ENCODE measurements at regions not wholly inside any gene's neighbourhood (a gene's known extent, or its start where the extent isn't known, plus 50 kb on each side); places are given as distances from the start of the nearest gene placed in this dataset.

DNA sequence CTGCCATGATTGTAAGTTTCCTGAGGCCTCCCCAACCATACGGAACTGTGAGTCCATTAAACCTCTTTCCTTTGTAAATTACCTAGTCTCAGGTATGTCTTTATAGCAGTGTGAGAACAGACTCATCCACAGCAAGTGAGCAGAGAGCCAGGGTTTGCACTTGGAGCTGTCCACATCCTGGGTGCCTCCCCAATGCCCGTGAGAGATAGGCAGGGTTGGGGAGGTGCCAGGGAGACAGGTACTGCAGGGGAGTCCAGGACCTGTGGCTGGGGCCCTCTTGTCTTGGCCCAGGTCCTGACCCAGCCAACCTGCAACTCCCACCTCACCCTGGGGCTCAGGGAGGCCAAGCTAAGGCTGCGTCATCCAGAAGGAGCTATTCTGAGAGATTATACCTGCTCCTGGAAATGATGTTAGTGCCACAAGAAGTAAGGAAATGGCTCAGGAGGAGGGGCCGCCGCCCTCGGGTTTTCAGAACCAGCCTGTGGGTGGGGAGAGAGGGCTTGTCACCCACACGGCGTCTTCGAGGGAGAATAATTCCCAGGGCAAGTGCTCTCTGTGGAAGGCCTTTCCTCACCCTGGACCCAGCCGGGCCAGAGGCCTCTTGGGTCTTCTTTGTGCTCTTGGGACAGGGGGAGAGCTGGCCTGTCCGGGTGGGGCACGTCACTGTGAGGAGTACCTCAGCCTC is 66.5 kb downstream of the ADRA2C start:
- no peak for DNase-seq

DNA sequence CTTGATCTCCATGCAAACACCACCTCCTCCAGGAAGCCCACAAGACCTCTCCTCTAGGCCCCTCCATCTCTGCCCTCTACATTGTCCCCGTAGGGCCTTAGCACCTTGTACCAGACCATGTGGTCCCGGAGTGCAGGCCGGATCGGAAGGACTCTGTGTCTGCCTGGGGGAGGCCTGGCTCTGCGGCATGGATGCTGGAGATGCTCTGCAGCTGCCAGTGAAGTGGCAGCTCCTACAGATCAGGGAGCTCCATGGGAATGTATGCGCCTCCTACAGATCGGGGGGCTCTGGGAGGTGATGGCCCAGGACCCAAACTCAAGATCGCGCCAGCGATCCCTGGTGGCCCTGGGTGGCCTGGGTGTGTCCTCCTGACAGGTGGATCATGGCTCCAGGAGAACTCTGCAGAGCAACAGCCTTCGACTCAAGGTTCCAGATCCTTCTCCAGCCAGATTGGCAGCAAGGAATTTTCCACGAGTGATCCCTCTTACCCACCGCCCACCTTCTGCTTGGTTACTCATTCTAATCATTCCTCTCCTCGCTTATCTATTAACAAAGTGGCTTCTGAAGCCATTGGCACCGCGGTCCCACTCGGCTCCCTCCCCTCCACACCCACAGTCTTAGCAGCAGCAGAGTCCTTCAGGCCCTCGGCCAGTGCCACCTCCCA is 67.3 kb downstream of the ADRA2C start:
- DNase-seq = no peak

DNA sequence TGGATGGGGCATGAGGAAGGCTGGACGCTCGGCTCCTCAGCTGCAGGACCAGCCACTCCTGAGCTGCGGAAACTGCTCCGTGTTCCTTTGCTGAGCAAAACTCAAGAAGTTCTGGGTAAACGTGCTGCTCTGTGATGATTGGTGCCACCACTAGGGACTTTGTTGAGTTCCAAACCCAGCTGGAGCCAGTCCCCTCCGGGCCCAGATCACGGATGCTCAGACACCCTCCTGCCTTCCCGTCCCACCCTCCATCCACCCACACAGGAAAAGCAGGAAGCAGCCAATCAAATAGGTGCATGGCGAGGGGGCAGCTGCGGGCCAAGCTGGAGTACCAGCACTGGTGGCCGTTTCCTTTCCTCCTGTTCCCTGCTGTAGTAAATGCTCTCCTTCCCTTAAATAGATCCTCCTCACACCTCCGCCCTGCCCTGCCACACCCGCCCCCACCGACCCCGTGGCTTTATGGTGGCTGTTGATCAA is 68.0 kb downstream of the ADRA2C start:
- DNase-seq = no peak

DNA sequence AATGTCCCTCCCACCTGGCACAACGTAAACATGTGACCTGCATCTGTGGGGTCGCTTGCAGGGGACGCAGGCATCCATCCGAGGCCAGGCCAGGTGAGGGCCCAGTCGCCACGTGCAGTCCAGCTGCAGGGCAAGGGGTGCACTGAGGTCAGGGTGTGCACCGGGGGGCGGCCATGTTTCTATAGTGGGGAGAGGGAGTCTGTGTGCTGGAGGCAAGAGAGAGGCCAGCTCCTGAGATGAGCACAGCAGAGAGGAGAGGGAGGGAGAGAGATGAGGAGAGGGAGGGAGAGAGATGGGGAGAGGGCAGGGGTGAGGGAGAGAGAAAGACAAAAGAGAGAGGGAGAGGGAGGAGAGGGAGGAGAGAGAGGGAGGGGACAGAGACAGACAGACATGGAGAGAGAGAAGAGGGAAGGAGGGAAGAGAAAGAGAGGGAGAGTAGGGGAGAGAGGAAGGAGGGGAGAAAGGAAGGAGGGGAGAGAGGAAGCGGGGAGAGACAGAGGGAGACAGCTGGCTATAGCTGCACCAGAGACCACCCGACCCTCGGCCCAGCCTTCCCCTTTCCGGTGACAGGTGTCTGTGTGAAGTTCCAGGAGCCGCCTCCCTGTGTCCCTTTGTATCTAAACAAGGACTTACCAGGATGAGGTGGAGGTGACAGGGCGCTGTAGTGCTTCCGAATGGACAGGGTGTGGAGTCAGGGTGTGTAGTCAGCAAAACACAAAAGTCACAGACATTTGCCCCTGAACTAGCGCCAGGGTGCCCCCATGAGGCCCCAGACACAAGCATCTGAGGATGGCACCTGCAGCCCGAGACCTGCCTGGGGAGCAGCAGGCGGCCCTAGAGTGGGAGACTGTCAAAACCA is 68.7 kb downstream of the ADRA2C start:
- DNase-seq = no peak

DNA sequence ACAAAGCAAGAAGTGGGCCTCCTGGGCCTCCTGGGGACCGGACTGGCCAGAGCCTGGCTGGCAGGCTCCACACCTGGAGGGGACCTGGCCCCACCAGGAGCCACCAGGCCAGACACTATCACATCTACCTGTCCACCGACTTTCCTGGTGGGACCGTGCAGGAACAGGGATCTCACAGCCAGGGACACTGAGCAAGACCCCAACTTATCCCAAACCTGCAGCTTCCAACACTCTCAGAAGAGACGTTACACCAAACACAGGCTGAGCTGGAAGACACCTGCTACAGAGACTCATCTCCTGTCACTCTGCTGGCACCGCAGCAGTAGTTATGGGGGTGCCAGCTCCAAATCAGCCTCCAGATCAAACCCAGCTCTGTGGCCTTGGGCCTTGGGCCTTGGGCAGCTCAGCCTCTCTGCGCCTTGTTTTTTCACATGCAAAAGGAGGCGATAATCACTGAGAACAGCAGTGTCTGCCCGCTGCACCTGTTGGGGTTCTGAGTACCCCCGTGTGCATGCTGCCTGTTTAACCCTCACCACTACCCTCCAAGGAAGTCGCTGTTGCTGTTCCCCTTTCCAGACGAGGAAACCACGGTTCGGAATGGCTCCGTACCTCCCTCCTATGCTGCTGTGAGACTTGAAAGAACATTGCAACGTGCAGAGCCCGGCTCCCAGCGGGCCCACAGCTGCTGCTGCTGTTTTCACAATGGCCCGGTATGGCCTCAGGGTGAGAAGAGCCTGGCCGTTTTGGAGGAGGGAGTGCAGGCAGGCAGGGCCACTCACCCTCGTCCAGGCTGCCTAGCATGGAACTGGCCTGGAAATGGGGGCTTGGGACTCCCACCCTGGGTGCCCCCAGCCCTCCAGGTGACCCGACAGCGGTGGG is 69.6 kb downstream of the ADRA2C start:
- DNase-seq = no peak

DNA sequence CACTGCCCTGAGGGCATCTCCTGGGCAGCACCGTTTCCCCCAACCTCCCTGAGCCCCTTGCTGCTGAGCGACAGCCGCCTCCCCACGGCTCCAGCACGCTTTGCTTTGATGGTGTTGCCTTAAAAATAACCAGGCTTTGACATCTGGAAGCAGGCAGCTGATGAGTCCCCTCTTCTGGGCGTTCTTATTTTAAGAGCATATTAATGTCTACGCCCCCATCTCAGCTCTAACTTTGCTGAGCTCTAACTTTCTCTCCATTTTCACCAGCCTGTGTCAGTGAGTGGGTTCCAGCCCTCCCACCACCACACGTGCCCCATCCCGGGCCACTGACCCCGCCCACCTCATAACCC is 70.2 kb downstream of the ADRA2C start:
- DNase-seq = no peak

DNA sequence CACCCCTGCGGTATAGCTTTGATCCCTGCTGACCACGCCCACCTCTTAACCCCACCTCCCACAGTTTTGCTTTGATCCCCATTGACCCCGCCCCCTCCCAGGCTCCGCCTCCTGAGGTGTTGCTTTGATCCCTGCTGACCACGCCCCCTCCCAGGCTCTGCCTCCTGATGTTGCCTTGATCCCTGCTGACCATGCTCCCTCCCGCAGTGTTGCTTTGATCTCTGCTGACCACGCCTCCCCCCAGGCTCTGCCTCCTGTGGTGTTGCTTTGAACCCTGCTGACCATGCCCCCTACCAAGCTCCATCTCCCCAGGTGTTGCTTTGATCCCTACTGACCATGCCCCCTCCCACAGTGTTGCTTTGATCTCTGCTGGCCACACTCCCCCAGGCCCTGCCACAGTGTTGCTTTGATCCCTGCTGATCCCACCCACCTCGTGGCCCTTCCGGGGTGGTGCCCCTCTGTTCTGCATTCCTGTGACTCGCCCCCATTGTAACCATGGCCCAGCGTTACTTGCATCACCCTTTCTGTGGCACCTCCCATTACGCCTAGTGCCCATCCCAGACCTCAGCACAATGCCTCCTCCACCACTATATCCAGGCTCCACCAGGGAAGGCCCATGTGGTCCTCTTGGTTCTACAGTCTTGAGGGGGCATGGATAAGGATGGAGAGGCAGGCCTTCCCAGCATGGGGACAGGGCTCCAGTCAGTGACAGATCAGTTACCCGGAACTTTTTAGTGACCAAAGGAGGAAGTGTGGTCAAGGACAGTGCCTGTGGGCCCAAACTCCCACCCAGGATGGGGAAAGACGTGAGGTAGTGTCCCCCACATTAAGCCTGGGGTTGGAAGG is 70.8 kb downstream of the ADRA2C start:
- DNase-seq = no peak

DNA sequence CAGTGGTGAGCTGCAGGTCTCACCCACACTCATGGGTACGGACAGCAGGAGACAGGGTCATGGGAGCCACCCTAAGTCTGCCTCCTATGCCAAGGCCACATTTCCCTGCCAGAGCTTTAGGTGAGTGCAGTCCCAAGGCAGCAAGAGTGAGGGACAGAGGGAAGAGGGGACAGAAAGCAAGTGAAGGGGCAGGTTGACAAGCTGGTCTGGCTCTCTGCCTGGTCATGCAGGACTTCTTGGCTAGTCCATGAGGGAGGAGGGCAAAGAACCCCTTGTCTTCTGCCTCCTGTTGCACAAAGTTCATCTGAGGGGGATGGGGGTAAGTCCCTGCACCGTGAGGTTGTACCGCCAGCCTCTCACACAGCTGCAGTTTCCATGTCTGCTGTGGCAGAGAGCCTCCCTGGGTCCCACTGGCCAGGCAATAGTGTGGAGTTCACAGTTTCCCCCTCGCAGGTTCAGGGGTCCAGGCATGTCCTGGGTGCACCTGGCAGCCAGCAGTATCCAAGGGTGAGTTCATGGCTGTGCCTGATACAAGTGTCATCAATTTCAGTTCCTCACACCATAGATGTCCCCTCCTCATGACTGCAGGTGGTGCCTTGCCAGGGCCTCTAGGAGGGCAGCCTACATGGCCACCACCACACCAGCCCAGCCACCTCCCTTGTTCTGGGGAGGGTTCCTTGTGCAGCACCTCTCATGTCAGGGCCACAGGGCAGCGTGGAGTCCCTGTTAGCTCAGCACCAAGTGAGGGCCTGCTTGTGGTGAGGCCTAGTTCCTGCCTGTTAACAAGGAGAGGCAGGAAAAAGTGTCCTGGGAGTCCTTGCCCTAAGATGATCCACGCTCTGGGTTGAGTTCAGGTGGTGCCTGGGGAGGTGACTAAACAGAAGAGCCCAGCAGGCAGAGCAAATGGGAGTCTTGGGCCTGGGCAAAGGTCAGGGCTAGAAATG is 72.5 kb downstream of the ADRA2C start:
- no peak for DNase-seq

DNA sequence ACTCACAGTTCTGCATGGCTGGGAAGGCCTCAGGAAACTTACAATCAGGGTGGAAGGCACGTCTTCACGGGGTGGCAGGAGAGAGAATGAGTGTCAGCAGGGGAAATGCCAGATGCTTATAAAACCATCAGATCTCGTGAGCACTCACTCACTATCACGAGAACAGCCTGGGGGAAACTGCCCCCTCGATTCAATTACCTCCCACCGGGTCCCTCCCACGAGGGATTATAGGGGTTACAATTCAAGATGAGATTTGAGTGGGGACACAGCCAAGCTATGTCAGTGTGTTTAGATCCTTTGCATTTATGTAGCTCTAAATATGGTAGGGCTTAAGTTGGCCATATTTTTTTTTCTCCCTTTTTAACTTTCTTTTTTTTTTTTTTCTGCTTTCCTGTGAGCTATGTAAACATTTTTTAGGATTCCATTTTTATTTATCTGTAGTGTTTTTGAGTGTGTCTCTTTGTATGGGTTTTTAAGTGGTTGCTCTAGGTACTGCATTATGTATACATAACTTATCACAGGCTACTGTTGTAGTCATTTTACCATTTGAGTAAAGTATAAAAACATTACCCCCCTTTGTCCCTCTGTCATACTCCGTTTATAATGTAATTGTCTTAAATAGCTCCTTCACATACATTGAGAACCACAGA is 79.0 kb downstream of the ADRA2C start:
- no peak for DNase-seq

DNA sequence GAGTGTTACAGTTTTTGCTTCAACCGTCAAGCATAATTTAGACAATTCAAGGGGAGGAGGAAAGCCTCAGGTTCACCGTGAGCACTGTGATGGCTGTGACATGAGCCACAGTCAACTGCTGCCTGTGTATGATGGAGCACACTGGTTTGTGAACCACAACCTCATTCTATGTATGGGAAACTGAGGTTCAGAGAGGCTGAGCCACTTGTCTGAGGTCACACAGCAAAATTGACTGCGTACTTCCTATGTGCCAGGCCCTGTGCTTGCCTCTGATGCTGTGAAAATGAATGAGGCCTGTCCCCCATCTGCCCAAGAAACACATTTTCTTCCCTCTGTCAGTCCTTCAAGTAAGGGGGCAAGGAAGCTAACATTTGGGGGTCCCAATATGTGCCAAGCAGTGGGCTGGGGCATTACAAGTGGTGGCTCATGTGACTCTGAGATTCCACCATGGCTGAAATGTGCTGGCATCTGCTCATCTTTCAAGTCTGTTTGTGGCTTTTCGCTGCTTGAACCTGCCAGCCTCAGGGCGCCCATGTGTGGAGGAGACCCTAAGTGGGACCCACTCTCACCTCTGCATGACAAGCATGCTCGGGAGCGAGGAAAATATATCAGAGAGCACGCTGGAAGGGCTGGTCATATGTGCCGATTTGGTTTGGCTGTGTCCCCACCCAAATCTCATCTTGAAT is 79.7 kb downstream of the ADRA2C start:
- DNase-seq = no peak

DNA sequence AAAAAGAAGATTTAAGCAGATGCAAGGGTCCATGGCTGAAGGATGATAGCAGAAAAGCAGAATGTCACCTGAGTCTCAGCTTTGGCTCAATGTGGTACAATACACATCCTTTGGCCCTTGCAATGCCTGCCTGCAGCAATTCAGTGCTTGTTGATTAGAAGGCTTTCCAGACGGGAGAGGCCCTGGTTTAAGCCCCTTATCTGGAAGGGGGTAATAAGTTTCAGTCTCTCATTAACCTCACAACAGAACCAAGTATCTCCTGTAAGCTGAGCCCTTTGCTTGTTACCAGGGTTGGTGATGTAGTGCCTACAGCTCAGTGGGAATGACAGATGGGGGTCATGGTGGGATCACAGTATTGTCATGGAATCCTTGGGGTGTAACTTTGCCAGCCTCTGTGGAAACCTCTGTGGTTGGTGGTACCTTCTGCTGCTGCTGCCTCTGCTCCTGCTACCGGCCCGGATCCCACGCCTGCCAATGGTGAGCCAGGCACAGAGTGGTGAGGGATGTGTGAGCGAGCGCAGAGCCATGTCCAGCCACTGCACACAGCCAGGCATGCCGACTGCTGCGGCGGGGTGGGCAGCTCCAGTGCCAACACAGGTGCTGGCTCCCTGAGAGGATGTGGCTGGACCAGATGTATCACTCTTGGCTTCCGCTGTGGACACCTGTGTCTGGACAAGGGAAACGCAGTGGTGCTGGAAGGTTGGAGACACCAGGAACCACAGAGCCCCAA is 81.2 kb downstream of the ADRA2C start:
- DNase-seq = no peak

DNA sequence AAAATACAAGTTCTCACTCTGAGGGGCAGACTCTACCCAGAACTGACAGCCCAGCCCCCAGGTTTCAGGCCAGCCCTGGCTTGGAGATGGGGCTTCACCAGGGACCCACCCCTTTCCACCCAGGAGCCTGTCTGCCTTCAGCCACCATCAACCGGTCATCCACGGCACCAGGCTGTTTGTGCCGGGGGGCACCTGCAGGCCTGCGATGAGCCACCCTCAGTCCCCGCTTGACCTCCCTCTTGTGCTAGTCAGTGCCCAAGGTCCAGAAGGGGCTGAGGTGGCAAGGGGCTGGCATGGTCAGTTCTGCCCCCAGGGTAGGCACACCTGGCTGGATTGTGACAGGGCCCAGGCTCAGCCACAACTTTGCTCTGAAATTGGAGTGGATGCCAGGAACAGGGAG is 82.1 kb downstream of the ADRA2C start:
- DNase-seq = no peak

DNA sequence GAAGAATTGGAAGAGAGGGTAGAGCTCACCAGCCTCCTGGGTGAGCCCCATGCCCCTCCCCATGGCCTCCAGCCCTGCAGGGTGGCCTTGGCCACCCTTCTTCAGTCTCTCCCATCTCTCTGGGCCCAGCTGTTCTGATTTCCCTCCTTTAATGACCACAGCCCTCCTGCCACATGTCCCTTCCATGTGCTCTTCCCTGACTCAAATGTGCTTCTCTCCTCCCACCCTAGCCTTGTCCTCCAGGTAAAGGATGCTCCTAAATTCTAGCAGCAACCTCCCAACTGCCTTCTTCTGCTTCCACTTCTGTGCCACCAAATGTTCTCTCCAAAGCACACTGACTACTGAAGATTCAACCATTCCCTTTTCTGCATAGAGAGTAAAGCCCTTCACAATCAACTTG is 83.0 kb downstream of the ADRA2C start:
- no peak for DNase-seq

DNA sequence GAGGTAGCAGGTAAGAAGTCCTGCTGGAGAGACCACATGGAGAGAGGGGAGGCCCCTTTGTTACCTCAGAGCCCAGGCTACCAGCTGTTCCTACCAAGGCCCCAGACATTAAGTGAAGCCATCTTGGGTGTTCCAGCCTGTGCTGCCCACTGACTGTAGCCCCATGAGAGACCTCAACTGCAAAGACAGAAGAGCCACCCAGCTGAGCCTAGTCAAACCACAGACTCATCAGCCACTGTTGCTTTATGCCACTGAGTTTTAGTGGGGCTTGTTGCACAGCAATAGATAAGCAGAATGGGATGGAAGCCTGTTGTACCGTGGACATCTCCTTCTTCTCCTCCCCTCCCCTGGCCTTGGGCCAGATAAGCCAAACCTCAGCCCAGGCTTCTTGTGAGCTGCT is 83.9 kb downstream of the ADRA2C start:
- no peak for DNase-seq

DNA sequence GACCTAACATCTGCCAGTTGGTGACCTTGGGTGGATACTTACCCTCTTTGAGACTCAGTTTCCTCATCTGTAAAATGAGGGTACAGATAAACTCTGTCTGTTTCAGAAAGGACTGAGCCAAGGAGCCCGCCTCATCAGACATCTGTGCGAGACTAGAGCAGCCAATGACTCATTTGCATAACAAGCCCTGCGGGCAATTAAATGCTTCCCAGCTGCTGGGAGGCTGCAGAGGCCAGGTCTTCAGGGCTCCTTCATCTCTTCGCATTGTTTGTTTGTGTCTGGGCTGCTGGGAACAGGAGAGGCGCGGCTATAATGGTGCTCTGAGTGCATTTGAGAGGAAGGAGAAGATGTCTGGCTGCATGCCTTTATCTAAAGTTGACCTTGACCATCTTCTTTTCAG is 85.0 kb downstream of the ADRA2C start:
- DNase-seq = no peak

DNA sequence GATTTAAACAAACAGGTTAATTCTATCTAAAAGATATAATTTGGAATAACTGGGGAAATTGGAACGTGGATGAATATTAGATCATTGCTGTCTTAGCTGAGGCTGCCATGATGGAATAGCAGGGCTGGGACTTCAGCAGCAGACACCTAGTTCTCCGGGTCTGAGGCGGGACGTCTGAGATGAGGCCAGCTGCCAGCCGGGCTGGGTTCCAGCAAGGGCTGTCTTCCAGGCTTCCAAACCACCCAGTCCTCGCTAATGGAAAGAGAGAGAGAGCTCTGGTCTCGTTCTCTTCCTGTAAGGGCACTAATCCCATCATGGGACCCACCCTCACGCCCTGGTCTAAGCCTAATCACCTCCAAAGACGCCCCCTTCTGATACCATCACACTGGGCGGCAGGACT is 85.7 kb downstream of the ADRA2C start:
- DNase-seq = no peak

DNA sequence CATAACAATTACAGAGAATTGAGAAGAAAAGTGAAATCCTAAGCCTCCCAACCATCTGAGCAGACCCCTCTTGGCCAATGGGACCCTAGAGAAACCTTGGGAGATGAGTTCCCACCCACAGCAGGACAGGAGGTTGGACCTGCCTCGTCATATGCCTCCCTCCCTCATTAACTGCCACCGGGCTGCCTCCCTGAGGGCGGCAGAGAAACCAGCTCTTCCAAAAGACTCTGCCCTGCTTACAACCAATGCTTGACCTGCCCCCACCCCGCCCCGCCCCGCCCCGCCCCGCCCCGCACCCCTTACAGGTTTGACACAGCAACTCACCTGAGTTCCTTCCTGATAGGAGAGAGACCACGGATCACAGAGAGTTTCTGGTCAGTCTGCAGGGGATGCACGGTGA is 86.1 kb downstream of the ADRA2C start:
- DNase-seq = no peak

DNA sequence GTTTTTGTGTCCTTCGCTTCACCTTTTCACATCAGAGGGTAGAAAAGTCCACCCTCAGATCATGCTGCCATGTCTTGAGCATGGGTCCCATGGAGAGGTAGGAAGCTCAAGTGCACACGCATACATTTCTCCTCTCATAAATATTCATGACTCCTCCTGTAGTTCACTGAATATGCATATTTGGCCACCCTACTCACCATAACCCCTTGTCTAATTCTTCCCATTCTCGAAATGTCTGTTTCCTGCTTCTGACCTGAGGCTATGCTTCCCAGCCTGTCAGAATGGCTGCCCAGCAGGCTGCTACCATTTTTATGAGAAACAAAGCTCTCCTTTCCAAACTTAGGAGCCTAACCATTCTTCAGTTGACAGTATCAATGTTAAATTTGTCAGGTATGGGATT is 86.5 kb downstream of the ADRA2C start:
- no peak for DNase-seq

Measured in GF-D8 (cell line).